Glutamatergic neuron (in vitro differentiated cells): ENCODE measurements at regions not wholly inside any gene's neighbourhood (a gene's known extent, or its start where the extent isn't known, plus 50 kb on each side); places are given as distances from the start of the nearest gene placed in this dataset.

Source experiments
- DNase-seq: peaks from one replicate; pipeline ENCODE4 v3.0.0; 2022
- H3K27ac Mint-ChIP-seq: one replicate; pipeline ENCODE4 v1.8.0; 2020; ENCODE audit warnings: mild to moderate bottlenecking, mixed read lengths, inconsistent platforms; ENCODE audit not compliant: unreplicated experiment
- H3K27me3 Mint-ChIP-seq: one replicate; pipeline ENCODE4 v1.8.0; 2020; ENCODE audit warnings: mild to moderate bottlenecking, moderate library complexity, mixed read lengths, inconsistent platforms; ENCODE audit not compliant: unreplicated experiment
- H3K36me3 Mint-ChIP-seq: one replicate; pipeline ENCODE4 v1.8.0; 2020; ENCODE audit warnings: mild to moderate bottlenecking, mixed read lengths, inconsistent platforms; ENCODE audit not compliant: unreplicated experiment
- H3K4me1 Mint-ChIP-seq: one replicate; pipeline ENCODE4 v1.8.0; 2020; ENCODE audit warnings: mild to moderate bottlenecking, low read depth, mixed read lengths, inconsistent platforms; ENCODE audit not compliant: unreplicated experiment
- H3K4me3 Mint-ChIP-seq: one replicate; pipeline ENCODE4 v1.8.0; 2020; ENCODE audit warnings: mild to moderate bottlenecking, mixed read lengths, inconsistent platforms; ENCODE audit not compliant: unreplicated experiment
- H3K9me3 Mint-ChIP-seq: one replicate; pipeline ENCODE4 v1.8.0; 2020; ENCODE audit warnings: mild to moderate bottlenecking, moderate library complexity, mixed read lengths, inconsistent platforms; ENCODE audit not compliant: unreplicated experiment
- CTCF ChIP-seq: fragments of 200-600 bp; sonication (generic); IDR thresholded peaks from one replicate; pipeline ENCODE4 v1.5.0; 2021; ENCODE audit not compliant: partially characterized antibody, unreplicated experiment

DNA sequence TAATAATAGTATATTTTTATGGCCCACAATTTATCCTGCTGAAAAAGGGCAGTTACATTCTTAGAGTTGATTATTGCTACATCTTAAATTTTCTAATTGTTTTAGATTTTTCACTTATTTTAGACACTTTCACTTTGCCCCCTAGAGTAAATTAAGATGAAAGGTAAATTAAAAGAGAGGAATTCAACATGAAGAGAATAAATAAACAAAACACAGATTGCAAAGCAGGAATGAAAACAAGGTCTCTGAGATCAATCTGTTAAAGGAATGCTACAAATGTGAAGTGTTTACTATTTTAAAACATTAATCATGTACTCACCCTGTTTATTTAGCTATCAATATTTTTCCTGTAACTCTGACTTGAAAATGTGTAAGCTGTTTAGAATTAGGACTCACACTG, 113.5 kb upstream of the ETAA1 start:
- Mint-ChIP-seq H3K4me3 (no peak overlapping the region), H3K9me3 (no peaks in the 10 kb centered on the region), H3K4me1 (peaks cover 10% of the 10 kb centered on the region), H3K36me3 (no peaks in the 10 kb centered on the region), H3K27me3 (no peaks in the 10 kb centered on the region), H3K27ac (no peak overlapping the region)
- no peak for DNase-seq
- TF ChIP-seq CTCF, result no peak

DNA sequence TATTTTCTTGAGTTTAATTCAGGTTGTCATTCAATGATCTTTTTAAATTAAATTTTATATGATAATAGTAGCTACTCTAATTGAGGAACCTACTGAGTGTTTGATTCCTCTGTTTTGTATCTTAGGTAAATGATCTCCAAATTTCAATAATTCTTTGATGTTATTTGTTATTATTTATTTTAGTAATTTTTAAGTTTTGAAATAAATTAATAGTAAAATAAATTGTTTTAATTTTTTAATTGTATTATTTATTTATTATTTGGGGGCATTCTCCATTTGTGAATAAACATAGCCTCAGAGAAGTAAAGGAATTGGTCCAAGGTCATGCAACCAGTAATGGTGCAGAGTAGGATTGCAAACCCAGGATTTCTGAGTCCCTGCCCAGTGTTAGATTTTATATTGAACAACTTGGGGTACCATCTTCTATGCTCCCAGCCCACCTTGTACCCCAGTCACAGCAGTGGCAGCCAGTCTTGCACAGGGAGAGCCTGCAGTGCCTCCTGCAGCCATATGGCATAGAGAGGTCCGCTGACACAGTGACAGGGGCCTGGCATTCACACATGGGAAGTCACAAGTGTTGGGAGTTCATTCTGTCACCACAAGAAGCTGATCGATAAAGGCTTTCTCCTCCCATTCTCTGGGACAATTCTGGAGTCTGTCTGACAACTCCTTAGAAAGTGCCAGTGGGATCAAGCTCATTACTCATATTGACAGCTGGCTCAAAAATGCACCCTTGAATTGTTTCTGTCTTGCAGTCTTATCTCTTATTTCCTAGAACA, 110.0 kb upstream of the ETAA1 start:
- H3K36me3 Mint-ChIP-seq, result no peaks in the 10 kb centered on the region
- no peaks in the 10 kb centered on the region for H3K4me1 Mint-ChIP-seq
- H3K27me3 Mint-ChIP-seq, result no peaks in the 10 kb centered on the region
- no peak overlapping the region for H3K4me3 Mint-ChIP-seq
- no peak for TF ChIP-seq CTCF
- DNase-seq, result no peak
- H3K27ac Mint-ChIP-seq, result no peak overlapping the region
- no peaks in the 10 kb centered on the region for H3K9me3 Mint-ChIP-seq

DNA sequence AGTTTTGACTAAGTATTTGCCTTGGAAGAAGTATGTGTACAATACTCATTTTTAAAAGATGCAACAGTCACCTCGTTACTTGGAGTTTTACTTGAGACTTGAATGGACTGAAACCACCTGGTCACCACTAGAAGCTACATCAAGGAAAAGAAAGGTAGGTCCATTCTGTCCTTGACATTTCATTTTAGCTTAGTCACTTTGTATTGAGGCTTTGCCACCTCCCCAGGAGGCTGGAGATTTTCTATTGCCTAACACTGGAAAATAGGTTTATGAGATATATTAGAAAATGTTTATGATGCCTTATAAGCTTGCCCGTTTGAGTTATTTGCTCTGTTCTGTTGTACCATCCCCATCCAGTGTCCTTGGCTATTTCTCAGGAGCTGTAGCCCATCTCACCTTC, 107.9 kb upstream of the ETAA1 start:
- no peak overlapping the region for H3K27ac Mint-ChIP-seq

DNA sequence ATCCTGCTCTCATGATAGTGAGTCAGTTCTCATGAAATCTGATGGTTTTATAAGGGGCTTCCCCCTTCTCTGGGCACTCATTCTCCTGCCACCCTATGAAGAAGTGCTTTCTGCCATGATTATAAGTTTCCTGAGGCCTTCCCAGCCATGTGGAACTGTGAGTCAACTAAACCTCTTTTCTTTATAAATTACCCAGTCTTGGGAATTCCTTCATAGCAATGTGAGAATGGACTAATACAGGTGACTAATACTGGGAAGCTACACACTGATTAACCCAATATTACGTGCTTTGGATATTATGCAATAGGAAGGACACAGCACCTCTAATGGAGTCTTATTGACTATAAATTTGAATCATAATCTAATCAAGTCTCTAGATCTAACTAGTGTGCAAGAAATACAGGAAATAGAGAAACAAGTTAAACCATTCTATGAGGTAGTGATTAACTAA, 107.2 kb upstream of the ETAA1 start:
- no peak for DNase-seq
- no peaks in the 10 kb centered on the region for H3K9me3 Mint-ChIP-seq
- H3K36me3 Mint-ChIP-seq, result no peaks in the 10 kb centered on the region
- H3K4me1 Mint-ChIP-seq, result no peaks in the 10 kb centered on the region
- H3K4me3 Mint-ChIP-seq, result no peak overlapping the region
- H3K27ac Mint-ChIP-seq, result no peak overlapping the region
- no peak for TF ChIP-seq CTCF
- H3K27me3 Mint-ChIP-seq, result no peaks in the 10 kb centered on the region

More for the DNA sequence above, 107.9 kb upstream of the ETAA1 start:
- no peak for TF ChIP-seq CTCF
- Mint-ChIP-seq H3K36me3 (no peaks in the 10 kb centered on the region), H3K9me3 (no peaks in the 10 kb centered on the region), H3K4me1 (no peaks in the 10 kb centered on the region), H3K4me3 (no peak overlapping the region), H3K27me3 (no peaks in the 10 kb centered on the region)
- no peak for DNase-seq

DNA sequence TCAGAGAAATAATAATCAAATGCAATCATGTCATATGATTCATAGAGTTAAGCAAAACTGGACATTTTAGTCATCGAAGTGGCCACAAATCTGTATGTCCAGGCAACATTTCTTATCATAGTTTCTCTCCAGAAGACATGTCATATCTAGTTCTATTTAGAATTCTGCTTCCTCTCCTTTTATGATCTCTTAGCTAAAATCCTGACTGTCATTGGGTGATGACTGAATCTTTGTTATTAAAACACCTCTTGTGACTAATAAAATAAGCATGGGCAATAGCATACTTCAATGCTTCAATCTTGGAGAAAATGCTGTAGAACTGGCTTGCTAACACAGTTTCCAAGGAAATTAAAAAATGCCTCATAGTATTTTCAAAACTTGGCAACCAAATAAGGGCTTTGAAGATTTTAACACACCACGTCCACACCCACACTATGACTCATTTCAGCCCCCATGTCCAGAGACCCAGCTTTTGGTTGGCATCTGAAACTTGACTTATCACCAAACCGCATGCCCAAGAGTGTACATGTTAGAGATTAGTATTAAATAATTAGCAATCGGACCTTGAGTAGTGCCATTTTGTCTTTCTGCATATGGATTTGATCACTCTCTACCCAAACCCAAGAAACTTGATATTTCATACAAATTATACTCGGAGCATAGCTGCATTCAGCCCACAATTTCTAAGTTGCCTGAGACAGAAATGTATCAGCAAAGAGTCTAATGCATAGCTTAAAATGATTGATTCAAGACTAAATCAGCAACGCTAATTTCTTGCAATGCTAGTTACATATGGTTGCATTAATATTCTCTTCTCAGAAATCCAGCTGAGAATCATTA, 106.5 kb upstream of the ETAA1 start:
- no peak for TF ChIP-seq CTCF
- H3K27me3 Mint-ChIP-seq, result no peaks in the 10 kb centered on the region

More for the DNA sequence above, 106.5 kb upstream of the ETAA1 start:
- Mint-ChIP-seq H3K9me3 (no peaks in the 10 kb centered on the region), H3K27ac (no peak overlapping the region), H3K4me3 (no peak overlapping the region), H3K4me1 (no peaks in the 10 kb centered on the region), H3K36me3 (no peaks in the 10 kb centered on the region)
- no peak for DNase-seq
